ENCODE measurements at regions not wholly inside any gene's neighbourhood (a gene's known extent, or its start where the extent isn't known, plus 50 kb on each side); places are given as distances from the start of the nearest gene placed in this dataset.

- no peak for DNase-seq
- 67 to 81% (median 75%) methylated on average over 9 to 10 of the region's 10 CpGs for WGBS, 5 donors
- H3K27me3 ChIP-seq, result peaks cover 0 to 19% (median 0%) of the 10 kb centered on the region in 3 donors
- H3K4me1 ChIP-seq, result peaks cover 0 to 2% (median 0%) of the 10 kb centered on the region in 4 donors
- H3K27ac ChIP-seq, result no peak overlapping the region
- intact Hi-C loops (cut with DNase I; ENCODE audit: low total_unique reads), result no loop called here
- no peaks in the 10 kb centered on the region for H3K36me3 ChIP-seq
- no peak overlapping the region for H3K4me3 ChIP-seq
- TF ChIP-seq POLR2AphosphoS5 (IDR thresholded peaks at IDR 0.05), result no peak
- no peak for TF ChIP-seq EP300 (IDR thresholded peaks at IDR 0.05)
- no peak for TF ChIP-seq POLR2A (IDR thresholded peaks at IDR 0.05)
- TF ChIP-seq CTCF (IDR thresholded peaks at IDR 0.05), result no peak
- no peaks in the 10 kb centered on the region for H3K9me3 ChIP-seq
Measured at GRCh38 chr1:5519366-5520135, 472.7 kb downstream of the NPHP4 start.

- no peak overlapping the region for H3K4me3 ChIP-seq
- peaks cover 7 to 15% (median 12%) of the 10 kb centered on the region in 4 donors for H3K4me1 ChIP-seq
- no peak for TF ChIP-seq POLR2A (IDR thresholded peaks at IDR 0.05)
- TF ChIP-seq CTCF (IDR thresholded peaks at IDR 0.05), result no peak
- no peak for TF ChIP-seq POLR2AphosphoS5 (IDR thresholded peaks at IDR 0.05)
- TF ChIP-seq EP300 (IDR thresholded peaks at IDR 0.05), result no peak
- peaks cover 0 to 6% (median 0%) of the 10 kb centered on the region in 3 donors for H3K27me3 ChIP-seq
- H3K36me3 ChIP-seq, result no peaks in the 10 kb centered on the region
- H3K27ac ChIP-seq, result no peak overlapping the region
- intact Hi-C loops (cut with DNase I; ENCODE audit: low total_unique reads), result no loop called here
- no peak for DNase-seq
- H3K9me3 ChIP-seq, result no peaks in the 10 kb centered on the region
- WGBS, 5 donors, result 83 to 87% (median 85%) methylated on average over 10 of the region's 10 CpGs
Measured at GRCh38 chr1:5516756-5517155, 475.5 kb downstream of the NPHP4 start.

GRCh38 chr1:5515501-5515900 is 476.7 kb downstream of the NPHP4 start:
- H3K4me3 ChIP-seq, result no peak overlapping the region
- no peaks in the 10 kb centered on the region for H3K36me3 ChIP-seq
- peaks cover 0 to 17% (median 0%) of the 10 kb centered on the region in 3 donors for H3K27me3 ChIP-seq
- no peak overlapping the region for H3K27ac ChIP-seq
- peaks cover 7 to 15% (median 12%) of the 10 kb centered on the region in 4 donors for H3K4me1 ChIP-seq
- no peak for DNase-seq
- no peak for TF ChIP-seq POLR2AphosphoS5 (IDR thresholded peaks at IDR 0.05)
- TF ChIP-seq EP300 (IDR thresholded peaks at IDR 0.05), result no peak
- TF ChIP-seq POLR2A (IDR thresholded peaks at IDR 0.05), result no peak
- no peak for TF ChIP-seq CTCF (IDR thresholded peaks at IDR 0.05)
- intact Hi-C loops (cut with DNase I; ENCODE audit: low total_unique reads), result no loop called here
- whole genome bisulfite sequencing, 5 donors, result 62 to 79% (median 69%) methylated on average over 6 of the region's 6 CpGs
- no peaks in the 10 kb centered on the region for H3K9me3 ChIP-seq

- no peak for TF ChIP-seq POLR2AphosphoS5 (IDR thresholded peaks at IDR 0.05)
- no peak for TF ChIP-seq POLR2A (IDR thresholded peaks at IDR 0.05)
- peak in 6 of 7 experiments; percentile 81 to 100 (median 98) for TF ChIP-seq CTCF (IDR thresholded peaks at IDR 0.05)
- no peak overlapping the region for H3K27ac ChIP-seq
Measured at GRCh38 chr1:5514527-5515183, 477.6 kb downstream of the NPHP4 start.

More at GRCh38 chr1:5514527-5515183, 477.6 kb downstream of the NPHP4 start:
- no peaks in the 10 kb centered on the region for H3K36me3 ChIP-seq
- H3K4me3 ChIP-seq, result no peak overlapping the region
- H3K9me3 ChIP-seq, result no peaks in the 10 kb centered on the region
- H3K4me1 ChIP-seq, result peaks cover 7 to 16% (median 13%) of the 10 kb centered on the region in 4 donors
- DNase-seq, result peak; percentile 76 to 82
- H3K27me3 ChIP-seq, result peaks cover 0 to 25% (median under 1%) of the 10 kb centered on the region in 3 donors
- 21 to 23% (median 22%) methylated on average over 13 of the region's 13 CpGs for whole genome bisulfite sequencing, 5 donors
- intact Hi-C loops (cut with DNase I; ENCODE audit: low total_unique reads), result no loop called here
